CD4-positive, alpha-beta T cell treated with Interleukin-15 for 1 hour (primary cell): ENCODE measurements at regions not wholly inside any gene's neighbourhood (a gene's known extent, or its start where the extent isn't known, plus 50 kb on each side); places are given as distances from the start of the nearest gene placed in this dataset.
"Not testable (repeated sequence)": the region's sequence is repeated elsewhere in the genome, so short reads cannot be mapped to it uniquely, and the experiment has no call there.

ENCODE experiments used
- DNase-seq: peaks from one replicate; pipeline ENCODE4 v3.0.0-alpha.2; 2020

DNA sequence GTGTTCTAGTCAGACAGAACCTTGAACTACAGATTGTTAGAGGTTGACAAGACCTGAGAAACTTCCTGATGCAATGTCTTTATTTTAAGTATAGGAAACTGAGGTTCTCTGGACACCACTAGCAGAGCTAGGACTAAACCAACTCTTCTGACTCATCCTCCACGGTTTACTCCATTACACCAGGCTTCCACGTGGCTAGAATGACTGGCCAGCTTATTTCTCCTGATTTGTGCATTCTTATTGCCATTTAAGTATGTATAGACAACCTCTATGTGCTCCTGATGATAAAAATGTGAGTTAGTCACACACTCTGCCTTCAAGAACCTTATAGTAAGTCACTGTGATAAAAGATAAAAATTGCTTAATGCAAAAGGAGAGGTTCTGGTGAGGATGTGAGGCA, 182.7 kb downstream of the MEX3B start:
- no peak for DNase-seq

DNA sequence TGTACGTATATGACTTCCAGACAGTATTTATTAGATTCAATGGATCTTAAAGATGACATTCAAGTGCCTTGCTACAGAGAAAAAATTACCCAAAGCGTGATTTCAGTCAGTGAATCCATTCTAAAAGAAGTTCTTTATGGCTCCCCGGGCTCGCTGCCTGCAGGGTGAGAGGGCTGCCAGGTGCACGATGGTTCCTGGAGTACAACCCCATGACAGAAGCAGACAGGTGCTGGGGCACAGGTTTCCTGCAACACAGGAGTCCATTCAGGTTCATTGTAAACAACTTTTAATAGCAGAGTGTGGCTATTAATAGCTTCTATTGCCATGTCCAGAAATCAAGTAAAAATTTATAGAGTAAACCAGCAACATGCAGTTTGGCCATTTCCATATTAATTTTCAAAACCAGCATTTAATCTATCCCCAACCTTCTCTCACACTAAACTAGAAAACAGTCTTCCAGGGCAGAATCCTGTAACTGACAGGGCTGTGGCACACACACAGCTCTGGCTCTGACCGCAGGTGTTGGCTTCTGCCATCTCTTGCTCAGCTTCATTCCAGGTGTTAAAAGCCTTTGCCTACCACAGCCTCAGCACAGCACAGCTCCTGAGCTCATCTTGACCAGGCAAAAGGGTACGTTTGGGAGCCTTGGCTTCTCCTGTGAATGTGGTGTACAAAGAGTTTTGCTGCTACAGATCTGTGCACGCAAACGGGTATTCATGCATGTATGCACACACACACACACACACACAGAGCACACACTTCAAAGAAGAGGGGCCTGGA, 185.9 kb downstream of the MEX3B start:
- no peak for DNase-seq

DNA sequence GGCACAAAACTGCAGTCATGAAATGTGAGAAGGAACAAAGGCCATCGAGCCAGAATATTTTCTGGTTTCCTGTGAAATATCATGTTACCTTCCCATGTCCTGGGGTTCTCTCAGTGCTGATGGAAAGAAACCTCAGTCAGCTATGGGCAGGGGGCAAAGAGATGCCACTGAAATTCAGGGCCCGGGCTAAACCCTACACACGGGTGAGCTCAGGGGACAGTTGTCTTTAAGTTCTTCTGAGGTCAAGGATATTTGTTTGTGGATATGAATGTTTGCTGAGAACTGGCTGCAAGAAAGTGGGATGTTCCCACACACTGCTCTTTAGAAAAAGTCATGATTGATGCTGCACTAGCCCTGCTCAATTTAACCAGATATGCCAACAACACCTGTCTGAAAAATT, 187.2 kb downstream of the MEX3B start:
- DNase-seq: no peak

DNA sequence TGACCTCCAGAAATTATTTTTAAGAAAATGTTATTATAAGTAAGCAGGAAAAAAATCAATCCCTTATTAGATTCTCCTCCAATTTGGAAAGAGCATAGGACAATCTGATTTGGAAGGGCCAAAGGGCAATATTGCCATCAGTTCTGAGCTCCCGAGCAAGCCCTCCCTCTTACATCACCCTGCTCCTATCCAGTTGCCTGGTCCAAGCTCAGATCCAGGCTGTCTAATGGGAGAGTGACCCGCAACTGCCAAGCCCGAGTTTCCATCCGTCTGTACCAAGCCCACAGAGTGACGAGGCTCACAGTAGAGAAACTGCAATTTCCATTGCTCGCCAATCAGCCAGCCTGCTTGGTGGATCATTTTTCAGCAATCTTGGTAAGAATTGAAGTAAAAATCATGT, 187.7 kb downstream of the MEX3B start:
- no peak for DNase-seq

DNA sequence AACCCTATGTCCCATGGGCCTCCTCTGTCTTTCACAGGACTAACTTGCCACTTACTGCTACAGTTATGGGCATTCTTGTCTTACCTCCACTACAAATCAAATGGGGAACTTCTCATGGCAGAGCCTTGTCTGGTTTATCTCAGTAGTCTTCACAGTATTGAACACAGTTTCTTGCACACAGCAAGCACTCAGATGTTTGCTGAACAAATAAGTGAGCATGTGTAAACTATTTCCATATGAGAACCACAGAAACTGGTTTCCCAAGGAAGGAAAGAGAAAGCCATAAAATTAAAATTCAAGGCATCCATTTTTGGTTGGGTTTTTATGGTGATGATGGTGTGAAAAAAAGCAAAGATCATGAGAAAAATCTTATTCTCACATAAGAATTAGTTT, 189.2 kb downstream of the MEX3B start:
- no peak for DNase-seq

- DNase-seq: no peak
Observed at GRCh38 chr15:81856001-81856633, 189.7 kb downstream of the MEX3B start.

DNA sequence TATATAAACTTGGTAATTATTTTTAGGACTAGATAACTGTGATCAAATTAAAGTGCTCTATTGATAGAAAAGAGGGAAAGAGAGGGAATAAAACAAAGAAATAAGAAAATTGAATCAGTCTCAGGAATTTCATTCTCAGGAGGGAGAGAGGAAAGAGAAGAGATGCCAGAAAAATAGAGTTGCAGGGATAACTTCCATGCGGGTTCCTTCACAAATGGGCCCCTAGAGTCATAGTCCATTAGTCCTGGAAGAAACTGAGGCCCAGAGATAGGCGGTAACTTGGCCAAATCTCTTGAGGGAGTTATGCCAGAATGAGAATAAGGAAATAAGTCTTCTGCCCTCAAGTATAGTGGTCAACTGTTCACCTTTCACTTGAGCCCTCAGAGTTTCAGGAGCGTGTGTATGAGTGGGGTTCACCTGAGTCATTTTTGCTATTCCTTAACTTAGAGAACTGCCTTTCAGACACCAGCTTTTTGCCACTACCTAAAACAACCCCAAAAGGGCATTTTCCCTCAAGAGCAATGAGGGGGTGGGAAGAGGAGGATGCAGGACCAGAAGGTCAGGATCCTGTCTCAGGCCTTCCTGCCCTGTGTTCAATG, 192.6 kb downstream of the MEX3B start:
- no peak for DNase-seq

GRCh38 chr15:81852411-81853149, 193.2 kb downstream of the MEX3B start:
- DNase-seq: no peak

- no peak for DNase-seq
Observed at GRCh38 chr15:81851757-81852156, 194.1 kb downstream of the MEX3B start.

- no peak for DNase-seq
Observed at GRCh38 chr15:81851325-81851724, 194.5 kb downstream of the MEX3B start.

DNA sequence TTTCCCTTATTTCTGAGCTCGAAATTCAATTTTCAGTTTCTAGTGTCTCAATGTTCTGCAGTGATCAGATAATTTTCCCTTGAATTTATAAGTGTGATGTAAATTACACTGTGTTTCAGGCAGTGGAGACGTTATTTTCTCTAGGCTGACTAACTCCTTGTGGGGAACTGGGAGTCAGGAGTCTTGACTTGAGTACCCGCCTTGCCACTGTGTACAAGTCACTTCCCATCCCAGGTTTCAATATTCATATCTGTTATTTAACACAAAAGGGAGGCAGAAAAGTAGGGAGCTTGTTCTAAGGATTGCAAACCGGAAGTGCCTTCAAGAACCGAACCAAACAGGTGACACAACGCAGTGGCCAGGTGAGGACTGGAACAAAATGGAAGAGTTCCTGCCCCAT, 196.5 kb downstream of the MEX3B start:
- no peak for DNase-seq

DNA sequence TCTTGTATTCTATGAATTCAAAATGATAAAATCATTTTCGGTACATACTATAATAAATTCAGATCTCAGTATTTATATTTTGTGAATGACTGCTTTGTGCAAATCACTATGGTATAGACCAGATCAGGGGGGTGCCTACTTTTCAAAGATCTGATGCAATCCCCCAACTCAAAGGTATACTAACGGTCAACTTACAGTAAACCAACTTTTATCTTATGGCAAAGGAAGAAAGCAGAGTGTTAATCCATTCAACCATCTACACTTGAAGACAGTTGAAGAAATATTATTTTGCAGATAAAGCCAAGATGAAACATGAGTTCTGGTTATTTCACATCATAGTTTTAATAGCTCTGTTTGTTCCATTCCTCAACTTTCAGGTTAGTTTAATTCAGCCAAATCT, 197.1 kb downstream of the MEX3B start:
- DNase-seq: no peak

DNA sequence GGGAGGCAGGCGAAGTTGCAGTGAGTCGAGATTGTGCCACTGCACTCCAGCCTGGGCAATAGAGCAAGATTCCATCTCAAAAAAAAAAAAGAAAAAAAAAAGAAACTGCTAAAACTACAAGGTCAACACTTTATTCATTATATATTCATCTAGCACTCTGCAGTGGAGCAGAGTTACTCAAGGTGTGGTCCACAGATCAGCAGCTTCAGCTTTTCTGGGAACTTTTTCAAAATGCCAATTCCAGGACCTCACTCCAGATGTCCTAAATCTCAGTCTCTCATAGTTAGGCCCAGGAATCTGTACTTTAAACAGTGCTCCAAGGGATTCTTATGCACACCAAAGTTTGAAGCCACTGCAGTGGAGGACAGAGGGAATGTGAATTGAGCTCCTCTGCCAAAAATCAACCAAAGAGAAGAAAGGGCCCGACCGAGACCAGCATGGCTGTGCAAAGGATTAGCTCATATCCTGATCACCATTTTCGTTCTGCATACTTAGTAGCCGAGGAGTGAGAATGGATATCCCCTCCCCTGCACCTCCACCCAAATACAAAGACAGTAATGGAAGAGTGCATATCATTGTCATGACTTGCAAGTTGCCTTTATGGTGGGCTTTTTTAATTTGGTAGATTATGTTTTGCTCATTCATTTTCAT, 201.9 kb downstream of the MEX3B start:
- DNase-seq: no peak

- no peak for DNase-seq
Observed at GRCh38 chr15:81843226-81843625, 202.6 kb downstream of the MEX3B start.

DNA sequence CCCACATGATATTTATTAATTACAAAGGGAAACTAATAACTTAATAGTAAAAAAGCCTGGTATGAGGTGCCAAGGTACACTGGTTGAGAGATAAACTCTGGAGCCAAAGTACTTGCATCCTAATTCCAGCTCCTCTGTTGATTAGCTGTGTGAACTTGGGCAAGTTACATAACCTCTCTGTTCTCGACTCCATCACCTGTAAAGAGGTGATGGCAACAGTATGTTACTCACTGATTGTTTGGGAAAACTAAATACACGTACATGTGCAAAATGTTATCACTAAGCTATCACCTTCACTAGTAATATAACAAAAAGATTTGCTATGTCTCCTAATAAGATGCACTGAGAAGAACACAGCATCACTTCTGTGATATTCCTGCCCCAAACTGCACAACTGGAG, 206.4 kb downstream of the MEX3B start:
- DNase-seq: no peak

GRCh38 chr15:81835731-81836130, 210.1 kb downstream of the MEX3B start:
- no peak for DNase-seq

DNA sequence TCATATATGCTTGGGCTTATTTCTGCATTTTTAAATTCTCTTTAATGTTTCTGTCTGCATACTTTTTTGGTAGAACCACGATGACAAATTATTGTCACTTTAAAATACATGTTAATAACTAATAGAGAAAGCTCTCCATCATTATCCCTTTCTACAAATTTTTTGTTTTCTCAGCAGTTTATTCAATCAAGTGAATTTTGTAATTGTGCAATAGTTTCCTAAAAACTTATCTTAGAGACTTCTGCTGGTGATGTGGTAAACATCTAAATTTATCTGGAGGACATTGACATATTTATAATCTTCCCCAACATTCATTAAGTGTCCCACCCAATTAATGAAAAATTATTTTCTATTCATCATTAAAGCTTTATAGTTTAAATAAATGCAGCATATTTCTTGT, 215.3 kb downstream of the MEX3B start:
- DNase-seq: no peak

- DNase-seq: no peak
Observed at GRCh38 chr15:81829918-81830317, 215.9 kb downstream of the MEX3B start.

DNA sequence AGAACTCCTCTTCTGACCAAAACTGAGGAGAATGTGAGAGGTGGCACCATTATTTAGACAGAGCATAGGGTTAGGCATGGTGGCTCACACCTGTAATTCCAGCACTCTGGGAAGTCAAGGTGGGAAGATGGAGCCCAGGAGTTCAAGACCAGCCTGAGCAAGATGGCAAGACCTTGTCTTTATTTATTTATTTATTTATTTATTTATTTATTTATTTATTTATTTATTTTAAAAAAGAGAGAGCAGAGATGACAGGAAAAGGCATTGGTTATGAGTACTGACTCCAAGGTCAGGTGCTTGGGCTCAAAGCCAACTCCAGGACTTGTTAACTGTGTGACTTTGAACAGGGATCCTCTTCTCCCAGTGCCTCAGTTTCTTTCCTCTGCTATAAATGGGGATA, 217.7 kb downstream of the MEX3B start:
- DNase-seq: no peak

- no peak for DNase-seq
Observed at GRCh38 chr15:81825136-81825535, 220.7 kb downstream of the MEX3B start.

- not testable (repeated sequence) for DNase-seq
Observed at GRCh38 chr15:81822587-81822986, 223.2 kb downstream of the MEX3B start.

DNA sequence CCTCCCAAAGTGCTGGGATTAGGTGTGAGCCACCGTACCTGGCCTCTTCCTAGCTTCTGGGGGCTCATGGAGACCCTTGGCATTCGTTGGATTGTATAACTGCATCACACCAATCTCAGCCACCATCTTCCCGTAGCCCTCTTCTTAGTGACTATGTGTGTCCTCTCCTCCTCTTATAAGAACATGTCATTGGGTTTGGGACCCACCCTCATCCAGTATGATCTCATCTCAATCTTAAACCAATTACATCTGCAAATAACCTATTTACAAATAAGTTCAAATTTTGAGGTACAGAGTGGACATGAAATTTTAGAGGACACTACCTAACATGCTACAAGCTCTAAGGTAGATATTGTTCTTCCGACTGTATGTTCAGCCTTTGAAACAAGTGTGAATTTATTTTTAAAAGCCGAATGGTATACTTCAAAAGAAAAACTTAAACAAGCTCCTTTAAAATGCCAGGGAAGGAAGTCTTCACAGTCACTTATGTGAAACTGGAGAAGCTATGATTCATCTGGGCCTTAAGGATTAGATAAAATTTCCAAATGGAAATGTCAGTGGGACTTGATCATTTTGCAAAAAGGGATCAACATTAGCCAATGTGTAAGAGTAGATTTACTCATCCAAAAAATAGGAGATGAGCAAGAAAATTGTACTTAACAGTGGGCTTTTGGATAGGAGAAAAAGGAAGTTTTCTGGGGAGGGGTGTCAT, 225.7 kb downstream of the MEX3B start:
- DNase-seq: no peak
